OCI-LY1 (cell line): ENCODE measurements at regions not wholly inside any gene's neighbourhood (a gene's known extent, or its start where the extent isn't known, plus 50 kb on each side); places are given as distances from the start of the nearest gene placed in this dataset.

Source experiments
- H2AFZ ChIP-seq: fragments of 200-600 bp; sonication (generic), shearing (Covaris generic); 2 replicates; pipeline ENCODE4 v1.6.0; 2014; ENCODE audit warnings: antibody characterized with exemption, mild to moderate bottlenecking, low read length
- H3F3A ChIP-seq: fragments of 200-600 bp; sonication (generic), shearing (Covaris generic); 2 replicates; pipeline ENCODE4 v1.6.0; 2014; ENCODE audit warnings: mild to moderate bottlenecking, antibody characterized with exemption, low read length, moderate library complexity; ENCODE audit not compliant: insufficient read depth
- H3K27ac ChIP-seq: fragments of 200-600 bp; sonication (generic); 2 replicates; pipeline ENCODE4 v1.5.1; 2014; ENCODE audit warnings: low read length, mixed run types, mild to moderate bottlenecking, low read depth; ENCODE audit not compliant: poor library complexity, severe bottlenecking
- H3K27me3 ChIP-seq: fragments of 200-600 bp; sonication (generic); 2 replicates; pipeline ENCODE4 v1.6.0; 2014; ENCODE audit warnings: antibody characterized with exemption, mild to moderate bottlenecking, low read length, moderate library complexity; ENCODE audit not compliant: insufficient read depth
- H3K36me3 ChIP-seq: fragments of 200-600 bp; sonication (generic); 2 replicates; pipeline ENCODE4 v1.6.1; 2014; ENCODE audit warnings: mild to moderate bottlenecking, antibody characterized with exemption, low read length, moderate library complexity, mixed read lengths; ENCODE audit not compliant: insufficient read depth
- H3K4me1 ChIP-seq: fragments of 200-600 bp; sonication (generic); 2 replicates; pipeline ENCODE4 v1.5.1; 2014; ENCODE audit warnings: mild to moderate bottlenecking, low read length, moderate library complexity; ENCODE audit not compliant: insufficient read depth, severe bottlenecking
- H3K4me2 ChIP-seq: fragments of 200-600 bp; sonication (generic), shearing (Covaris generic); 2 replicates; pipeline ENCODE4 v1.6.1; 2014; ENCODE audit warnings: low read length
- H3K4me3 ChIP-seq: fragments of 200-600 bp; sonication (generic); 2 replicates; pipeline ENCODE4 v1.5.1; 2014; ENCODE audit warnings: low read length, low read depth, mild to moderate bottlenecking, mixed read lengths; ENCODE audit not compliant: poor library complexity, severe bottlenecking
- H3K79me2 ChIP-seq: fragments of 200-600 bp; shearing (Covaris generic); 2 replicates; pipeline ENCODE4 v1.6.1; 2016; ENCODE audit warnings: mixed run types, low read length, mixed read lengths; ENCODE audit not compliant: insufficient read depth
- H3K9ac ChIP-seq: fragments of 200-600 bp; sonication (generic), shearing (Covaris generic); 2 replicates; pipeline ENCODE4 v1.6.1; 2014; ENCODE audit warnings: mild to moderate bottlenecking, low read length, mixed read lengths
- H3K9me2 ChIP-seq: fragments of 200-600 bp; sonication (generic), shearing (Covaris generic); 2 replicates; pipeline ENCODE4 v1.6.1; 2014; ENCODE audit warnings: low read depth, mild to moderate bottlenecking, low read length, mixed read lengths
- H3K9me3 ChIP-seq: fragments of 200-600 bp; shearing (Covaris generic); 2 replicates; pipeline ENCODE4 v1.6.1; 2014; ENCODE audit warnings: low read length, mixed read lengths
- H4K20me1 ChIP-seq: fragments of 200-600 bp; sonication (generic), shearing (Covaris generic); 2 replicates; pipeline ENCODE4 v1.6.0; 2016; ENCODE audit warnings: mild to moderate bottlenecking, low read length; ENCODE audit not compliant: insufficient read depth
- EZH2 ChIP-seq: fragments of 200-600 bp; sonication (generic), shearing (Covaris generic); IDR thresholded peaks from 2 replicates; pipeline ENCODE4 v1.8.0; 2017; ENCODE audit warnings: borderline replicate concordance, mixed run types, mild to moderate bottlenecking, antibody characterized with exemption, low read length, moderate library complexity, mixed read lengths
- TF ChIP-seq, protein P1 (sequence below): fragments of 200-600 bp; sonication (generic), shearing (Covaris generic); IDR thresholded peaks from 2 replicates; pipeline ENCODE4 v1.5.1; 2017; ENCODE audit warnings: mild to moderate bottlenecking, antibody characterized with exemption, low read length, moderate library complexity, mixed read lengths

DNA sequence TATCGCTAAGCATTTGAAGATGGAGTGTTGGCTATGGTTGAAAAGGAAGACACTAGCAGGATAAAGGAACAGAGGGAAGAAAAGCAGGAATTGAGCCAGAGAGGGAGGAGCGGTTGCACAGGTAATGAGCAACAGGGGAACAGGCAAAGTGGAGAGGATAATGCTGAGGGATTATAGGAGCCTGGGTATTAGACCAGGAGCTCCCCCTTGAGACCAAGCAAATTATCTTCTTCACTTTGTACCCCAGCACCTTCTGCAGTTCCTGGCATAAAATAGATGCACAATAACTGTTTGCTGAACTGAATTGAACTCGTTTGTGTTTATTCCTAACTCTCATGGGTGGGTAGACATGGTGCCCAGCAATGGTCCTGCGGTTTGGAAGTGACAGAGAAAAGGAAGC is 54.6 kb upstream of the OR5P2 start:
- Histone ChIP-seq H3K4me2 (no peak overlapping the region), H2AFZ (no peak overlapping the region), H3K4me3 (no peak overlapping the region), H3K27ac (no peak overlapping the region), H3K9me3 (no peaks in the 10 kb centered on the region), H3K79me2 (no peaks in the 10 kb centered on the region), H3K9me2 (no peaks in the 10 kb centered on the region), H3K36me3 (no peaks in the 10 kb centered on the region), H3F3A (no peaks in the 10 kb centered on the region), H3K9ac (no peak overlapping the region), H3K4me1 (peaks cover 3% of the 10 kb centered on the region), H4K20me1 (no peaks in the 10 kb centered on the region), H3K27me3 (no peaks in the 10 kb centered on the region; the same call in 1 of the 2 replicates)
- no peak for TF ChIP-seq EZH2
- TF ChIP-seq, protein P1, sequence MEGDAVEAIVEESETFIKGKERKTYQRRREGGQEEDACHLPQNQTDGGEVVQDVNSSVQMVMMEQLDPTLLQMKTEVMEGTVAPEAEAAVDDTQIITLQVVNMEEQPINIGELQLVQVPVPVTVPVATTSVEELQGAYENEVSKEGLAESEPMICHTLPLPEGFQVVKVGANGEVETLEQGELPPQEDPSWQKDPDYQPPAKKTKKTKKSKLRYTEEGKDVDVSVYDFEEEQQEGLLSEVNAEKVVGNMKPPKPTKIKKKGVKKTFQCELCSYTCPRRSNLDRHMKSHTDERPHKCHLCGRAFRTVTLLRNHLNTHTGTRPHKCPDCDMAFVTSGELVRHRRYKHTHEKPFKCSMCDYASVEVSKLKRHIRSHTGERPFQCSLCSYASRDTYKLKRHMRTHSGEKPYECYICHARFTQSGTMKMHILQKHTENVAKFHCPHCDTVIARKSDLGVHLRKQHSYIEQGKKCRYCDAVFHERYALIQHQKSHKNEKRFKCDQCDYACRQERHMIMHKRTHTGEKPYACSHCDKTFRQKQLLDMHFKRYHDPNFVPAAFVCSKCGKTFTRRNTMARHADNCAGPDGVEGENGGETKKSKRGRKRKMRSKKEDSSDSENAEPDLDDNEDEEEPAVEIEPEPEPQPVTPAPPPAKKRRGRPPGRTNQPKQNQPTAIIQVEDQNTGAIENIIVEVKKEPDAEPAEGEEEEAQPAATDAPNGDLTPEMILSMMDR, result peak; percentile 38; the same call in 1 of the 2 replicates

GRCh38 chr11:7849018-7849417 is 52.3 kb upstream of the OR5P2 start:
- Histone ChIP-seq H3K27me3 (no peaks in the 10 kb centered on the region), H3K4me3 (no peak overlapping the region), H3K36me3 (no peaks in the 10 kb centered on the region), H4K20me1 (no peaks in the 10 kb centered on the region), H3K9ac (no peak overlapping the region), H3K9me2 (no peaks in the 10 kb centered on the region), H3K79me2 (no peaks in the 10 kb centered on the region), H3K27ac (no peak overlapping the region), H3K4me2 (no peak overlapping the region), H3K9me3 (no peaks in the 10 kb centered on the region), H2AFZ (no peak overlapping the region), H3F3A (no peaks in the 10 kb centered on the region), H3K4me1 (peaks cover 3% of the 10 kb centered on the region)
- TF ChIP-seq, protein P1, result no peak
